HCT116 (cell line): ENCODE measurements at regions not wholly inside any gene's neighbourhood (a gene's known extent, or its start where the extent isn't known, plus 50 kb on each side); places are given as distances from the start of the nearest gene placed in this dataset.

Source experiments
- ATAC-seq: fragments of 200-7000 bp; cut with Tn5 transposase; 2 replicates; pipeline ENCODE4 v1.9.1; 2020; ENCODE audit warnings: mild to moderate bottlenecking, moderate library complexity
- BruUV-seq: library from RNA; stranded (reverse); fragments of 400-500 nt; replicated peaks from 2 replicates; lab custom pipeline; 2021; lab: Mats Ljungman, UMichigan
- CTCF ChIA-PET: fragments of 300-600 bp; sonication (Branson Sonifier 250); formaldehyde crosslinking; loops from one replicate; lab custom pipeline; 2021; ENCODE audit warnings: antibody characterized with exemption; lab: Charles Lee
- POLR2A ChIA-PET: fragments of 300-600, 350-600 bp; sonication (Branson Sonifier 250); formaldehyde crosslinking; loops from one replicate; lab custom pipeline; 2021; ENCODE audit warnings: antibody characterized with exemption; lab: Charles Lee
- RAD21 ChIA-PET, 2 experiments: fragments of 300-600 bp; sonication (Branson Sonifier 250); formaldehyde crosslinking; loops; one replicate each; lab custom pipeline; 2023; ENCODE audit warnings: low total read pairs in 2 of 2; ENCODE audit not compliant: uncharacterized antibody in 2 of 2, unreplicated experiment in 2 of 2, low non-redundant PET in 1 of 2; lab: Charles Lee
- DNase-seq: peaks from one replicate; pipeline ENCODE4 v3.0.0-alpha.2; 2010; ENCODE audit warnings: low read depth, low spot score
- H2AFZ ChIP-seq: fragments of 200-600 bp; shearing (Covaris generic), sonication (generic); 2 replicates; pipeline ENCODE4 v1.6.1; 2017; ENCODE audit warnings: low read depth, mixed run types, mixed read lengths, antibody characterized with exemption, low read length; ENCODE audit not compliant: poor library complexity, severe bottlenecking
- H3K27ac ChIP-seq: 2 replicates; pipeline ENCODE4 v1.5.1; 2012; ENCODE audit warnings: low read depth, low read length
- H3K27me3 ChIP-seq: fragments of 200-600 bp; sonication (generic); 2 replicates; pipeline ENCODE4 v1.6.1; 2016; ENCODE audit warnings: mixed run types, low read length, mixed read lengths; ENCODE audit not compliant: insufficient read depth
- H3K36me3 ChIP-seq, 2 experiments: fragments of 200-500 bp in 1 of 2; fragments of 200-600 bp in 1 of 2; sonication (Bioruptor generic) in 1 of 2; sonication (generic) in 1 of 2; 2 replicates each; pipeline versions ENCODE4 v1.5.1 to v1.6.1; 2014 to 2016; ENCODE audit warnings: low read length in 2 of 2, inconsistent platforms in 1 of 2, mixed read lengths in 1 of 2, mixed run types in 1 of 2; ENCODE audit not compliant: insufficient read depth in 2 of 2, control insufficient read depth in 1 of 2
- H3K4me1 ChIP-seq, 2 experiments: fragments of 200-600 bp in 1 of 2; sonication (generic) in 1 of 2; 2 replicates each; pipeline versions ENCODE4 v1.5.1 to v1.6.1; 2012 to 2017; ENCODE audit warnings: low read length in 2 of 2, inconsistent platforms in 1 of 2, mild to moderate bottlenecking in 1 of 2, mixed read lengths in 1 of 2, mixed run types in 1 of 2, moderate library complexity in 1 of 2; ENCODE audit not compliant: insufficient read depth in 2 of 2, control insufficient read depth in 1 of 2
- H3K4me2 ChIP-seq: fragments of 200-600 bp; sonication (generic); 2 replicates; pipeline ENCODE4 v1.6.1; 2017; ENCODE audit warnings: mixed run types, low read length, mixed read lengths
- H3K4me3 ChIP-seq, 2 experiments: fragments of 200-600 bp in 1 of 2; sonication (generic) in 1 of 2; replicated peaks in 1 of 2; 2 replicates each; pipeline ENCODE4 v1.5.1; 2011 to 2016; ENCODE audit warnings: low read length in 2 of 2, control low read depth in 1 of 2, low read depth in 1 of 2, mild to moderate bottlenecking in 1 of 2, mixed read lengths in 1 of 2, mixed run types in 1 of 2
- H3K79me2 ChIP-seq: fragments of 200-600 bp; sonication (generic); 2 replicates; pipeline ENCODE4 v1.6.1; 2017; ENCODE audit warnings: mild to moderate bottlenecking, mixed run types, low read length, moderate library complexity, mixed read lengths; ENCODE audit not compliant: insufficient read depth
- H3K9ac ChIP-seq: fragments of 200-600 bp; sonication (generic); 2 replicates; pipeline ENCODE4 v1.6.1; 2016; ENCODE audit warnings: low read length, mixed read lengths
- H3K9me2 ChIP-seq: fragments of 200-600 bp; sonication (generic), shearing (Covaris generic); 2 replicates; pipeline ENCODE4 v1.6.1; 2017; ENCODE audit warnings: mixed run types, mild to moderate bottlenecking, moderate library complexity; ENCODE audit not compliant: insufficient read depth
- H3K9me3 ChIP-seq, 2 experiments: fragments of 200-500 bp in 1 of 2; fragments of 200-600 bp in 1 of 2; sonication (Bioruptor generic) in 1 of 2; sonication (generic) in 1 of 2; 2 replicates each; pipeline ENCODE4 v1.6.1; 2014 to 2017; ENCODE audit warnings: low read length in 2 of 2, mixed read lengths in 2 of 2, inconsistent platforms in 1 of 2, low read depth in 1 of 2, mild to moderate bottlenecking in 1 of 2, mixed run types in 1 of 2, moderate library complexity in 1 of 2; ENCODE audit not compliant: control insufficient read depth in 1 of 2, insufficient read depth in 1 of 2
- H4K20me1 ChIP-seq: fragments of 200-600 bp; sonication (generic), shearing (Covaris generic); 2 replicates; pipeline ENCODE4 v1.6.1; 2017; ENCODE audit warnings: mixed run types, mild to moderate bottlenecking, moderate library complexity; ENCODE audit not compliant: insufficient read depth
- CTCF ChIP-seq, 3 experiments: fragments of 200-600 bp in 1 of 3; sonication (generic) in 1 of 3; IDR thresholded peaks in 2 of 3; conservative IDR thresholded peaks in 1 of 3; 2 replicates each; pipeline ENCODE4 v1.5.1; 2012 to 2017; ENCODE audit warnings: low read depth in 2 of 3, low read length in 2 of 3, antibody characterized with exemption in 1 of 3, borderline replicate concordance in 1 of 3, control low read depth in 1 of 3, mild to moderate bottlenecking in 1 of 3, mixed read lengths in 1 of 3, mixed run types in 1 of 3, moderate library complexity in 1 of 3; ENCODE audit not compliant: insufficient read depth in 1 of 3
- EZH2 ChIP-seq: fragments of 200-600 bp; sonication (generic); IDR thresholded peaks from 2 replicates; pipeline ENCODE4 v1.6.1; 2017; ENCODE audit warnings: antibody characterized with exemption, mixed run types
- EZH2phosphoT487 ChIP-seq: fragments of 200-600 bp; IDR thresholded peaks from 2 replicates; pipeline ENCODE4 v1.6.1; 2018; ENCODE audit warnings: antibody characterized with exemption, borderline replicate concordance
- POLR2A ChIP-seq: IDR thresholded peaks from 2 replicates; pipeline ENCODE4 v1.7.0; 2011; ENCODE audit warnings: borderline replicate concordance; ENCODE audit not compliant: insufficient read depth, insufficient read length; ENCODE audit errors: extremely low read depth
- POLR2AphosphoS5 ChIP-seq: IDR thresholded peaks from 2 replicates; pipeline ENCODE4 v1.6.1; 2011; ENCODE audit warnings: mild to moderate bottlenecking, low read depth, low read length, moderate library complexity
- RAD21 ChIP-seq: IDR thresholded peaks from 2 replicates; pipeline ENCODE4 v1.6.1; 2012; ENCODE audit warnings: low read depth, mild to moderate bottlenecking
- TCF7L2 ChIP-seq: IDR thresholded peaks from 2 replicates; pipeline ENCODE4 v1.7.0; 2011; ENCODE audit warnings: borderline replicate concordance, inconsistent platforms; ENCODE audit not compliant: insufficient read depth, insufficient read length; ENCODE audit errors: extremely low read depth
- YY1 ChIP-seq: IDR thresholded peaks from 2 replicates; pipeline ENCODE4 v1.6.1; 2011; ENCODE audit warnings: low read length, low read depth, moderate library complexity, mild to moderate bottlenecking; ENCODE audit not compliant: insufficient replicate concordance; ENCODE audit errors: extremely low read depth
- ZBTB33 ChIP-seq: IDR thresholded peaks from 2 replicates; pipeline ENCODE4 v1.6.1; 2011; ENCODE audit warnings: mild to moderate bottlenecking, low read length, moderate library complexity; ENCODE audit not compliant: insufficient replicate concordance; ENCODE audit errors: extremely low read depth
- ZFX ChIP-seq: fragments of 450-650 bp; IDR thresholded peaks from 2 replicates; pipeline ENCODE4 v1.6.1; 2017
- ZNF274 ChIP-seq: fragments of 200-500 bp; sonication (Bioruptor generic); IDR thresholded peaks from 2 replicates; pipeline ENCODE4 v1.6.1; 2014; ENCODE audit warnings: mild to moderate bottlenecking, low read depth, low read length, inconsistent platforms
- intact Hi-C: fragments of 100-400 bp; cut with micrococcal nuclease; formaldehyde crosslinking; loops from 2 replicates; pipeline ENCODE4 v1.10.0; 2022

GRCh38 chr18:42459873-42460272 lies 504.8 kb downstream of the PIK3C3 start:
- no peaks in the 10 kb centered on the region for H3K27me3 ChIP-seq
- POLR2A ChIA-PET = no interaction called here
- no peaks in the 10 kb centered on the region for H3K4me1 ChIP-seq
- BruUV-seq = no TSS peak
- RAD21 ChIA-PET = no interaction called here
- no peaks in the 10 kb centered on the region for H3K9me2 ChIP-seq
- no peak overlapping the region for H2AFZ ChIP-seq
- intact Hi-C loops = no loop called here
- no peaks in the 10 kb centered on the region for H4K20me1 ChIP-seq
- H3K4me2 ChIP-seq = no peak overlapping the region
- CTCF ChIA-PET = no interaction called here
- no peaks in the 10 kb centered on the region for H3K79me2 ChIP-seq
- no peak for DNase-seq
- no peaks in the 10 kb centered on the region for H3K36me3 ChIP-seq
- no peak for TF ChIP-seq EZH2
- no peak for TF ChIP-seq ZFX
- TF ChIP-seq TCF7L2 = no peak
- TF ChIP-seq ZBTB33 = no peak
- TF ChIP-seq CTCF (IDR thresholded peaks at IDR 0.05 in 2 of 3, conservative IDR thresholded peaks at IDR 0.05 in 1 of 3; ENCODE audit: borderline replicate concordance in 1 of 3, insufficient read depth in 1 of 3, low read depth in 2 of 3, low read length in 2 of 3) = no peak
- TF ChIP-seq POLR2AphosphoS5 = no peak
- TF ChIP-seq EZH2phosphoT487 = no peak
- no peak for TF ChIP-seq POLR2A
- no peak for TF ChIP-seq RAD21
- no peak for TF ChIP-seq ZNF274
- TF ChIP-seq YY1 = no peak
- ATAC-seq = no peak
- H3K9me3 ChIP-seq = no peaks in the 10 kb centered on the region; a peak in 2 of 4 replicates
- no peak overlapping the region for H3K4me3 ChIP-seq
- H3K9ac ChIP-seq = no peak overlapping the region
- no peak overlapping the region for H3K27ac ChIP-seq
